ENCODE measurements at regions not wholly inside any gene's neighbourhood (a gene's known extent, or its start where the extent isn't known, plus 50 kb on each side); places are given as distances from the start of the nearest gene placed in this dataset.

- TF ChIP-seq POLR2AphosphoS5 (IDR thresholded peaks at IDR 0.05; ENCODE audit: low read depth, low read length), result no peak
- TF ChIP-seq EZH2 (IDR thresholded peaks at IDR 0.05), result no peak
- TF ChIP-seq, protein P1, sequence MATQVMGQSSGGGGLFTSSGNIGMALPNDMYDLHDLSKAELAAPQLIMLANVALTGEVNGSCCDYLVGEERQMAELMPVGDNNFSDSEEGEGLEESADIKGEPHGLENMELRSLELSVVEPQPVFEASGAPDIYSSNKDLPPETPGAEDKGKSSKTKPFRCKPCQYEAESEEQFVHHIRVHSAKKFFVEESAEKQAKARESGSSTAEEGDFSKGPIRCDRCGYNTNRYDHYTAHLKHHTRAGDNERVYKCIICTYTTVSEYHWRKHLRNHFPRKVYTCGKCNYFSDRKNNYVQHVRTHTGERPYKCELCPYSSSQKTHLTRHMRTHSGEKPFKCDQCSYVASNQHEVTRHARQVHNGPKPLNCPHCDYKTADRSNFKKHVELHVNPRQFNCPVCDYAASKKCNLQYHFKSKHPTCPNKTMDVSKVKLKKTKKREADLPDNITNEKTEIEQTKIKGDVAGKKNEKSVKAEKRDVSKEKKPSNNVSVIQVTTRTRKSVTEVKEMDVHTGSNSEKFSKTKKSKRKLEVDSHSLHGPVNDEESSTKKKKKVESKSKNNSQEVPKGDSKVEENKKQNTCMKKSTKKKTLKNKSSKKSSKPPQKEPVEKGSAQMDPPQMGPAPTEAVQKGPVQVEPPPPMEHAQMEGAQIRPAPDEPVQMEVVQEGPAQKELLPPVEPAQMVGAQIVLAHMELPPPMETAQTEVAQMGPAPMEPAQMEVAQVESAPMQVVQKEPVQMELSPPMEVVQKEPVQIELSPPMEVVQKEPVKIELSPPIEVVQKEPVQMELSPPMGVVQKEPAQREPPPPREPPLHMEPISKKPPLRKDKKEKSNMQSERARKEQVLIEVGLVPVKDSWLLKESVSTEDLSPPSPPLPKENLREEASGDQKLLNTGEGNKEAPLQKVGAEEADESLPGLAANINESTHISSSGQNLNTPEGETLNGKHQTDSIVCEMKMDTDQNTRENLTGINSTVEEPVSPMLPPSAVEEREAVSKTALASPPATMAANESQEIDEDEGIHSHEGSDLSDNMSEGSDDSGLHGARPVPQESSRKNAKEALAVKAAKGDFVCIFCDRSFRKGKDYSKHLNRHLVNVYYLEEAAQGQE (IDR thresholded peaks at IDR 0.05; ENCODE audit: low read depth), result no peak
- TF ChIP-seq YY1 (IDR thresholded peaks at IDR 0.05; ENCODE audit: extremely low read depth, insufficient replicate concordance, low read depth, low read length), result no peak
- TF ChIP-seq SIN3A (IDR thresholded peaks at IDR 0.05; ENCODE audit: low read depth), result no peak
These were observed 69.3 kb upstream of the LRRN2 start (continued) for GRCh38 chr1:204754821-204755220.

- Histone ChIP-seq H3K36me3 (ENCODE audit: control insufficient read depth in 1 of 2, insufficient read depth in 2 of 2, low read length in 2 of 2) (no peaks in the 10 kb centered on the region), H3K4me1 (ENCODE audit: control insufficient read depth in 1 of 2, insufficient read depth in 2 of 2, low read length in 2 of 2) (peaks cover 7 to 26% of the 10 kb centered on the region in 2 experiments), H3K9me3 (ENCODE audit: control insufficient read depth in 1 of 2, insufficient read depth in 1 of 2, low read depth in 1 of 2, low read length in 2 of 2) (no peaks in the 10 kb centered on the region), H3K4me2 (ENCODE audit: low read length) (no peak overlapping the region), H3K9me2 (ENCODE audit: insufficient read depth) (no peaks in the 10 kb centered on the region), H2AFZ (ENCODE audit: low read depth, low read length, poor library complexity, severe bottlenecking) (no peak overlapping the region), H3K79me2 (ENCODE audit: insufficient read depth, low read length) (no peaks in the 10 kb centered on the region), H3K9ac (ENCODE audit: low read length) (no peak overlapping the region), H3K27ac (ENCODE audit: low read depth, low read length) (no peak overlapping the region), H3K27me3 (ENCODE audit: insufficient read depth, low read length) (no peaks in the 10 kb centered on the region), H4K20me1 (ENCODE audit: insufficient read depth) (no peaks in the 10 kb centered on the region), H3K4me3 (replicated peaks in 1 of 2; ENCODE audit: low read depth in 1 of 2, low read length in 2 of 2) (no peak overlapping the region)
- DNase-seq (ENCODE audit: low read depth, low spot score), result no peak
- ChIA-PET RAD21 (ENCODE audit: low non-redundant PET in 1 of 2, low total read pairs in 2 of 2, uncharacterized antibody in 2 of 2, unreplicated experiment in 2 of 2) (no interaction called here), POLR2A (no interaction called here), CTCF (interaction anchor here (0.6 to 1.5 kb wide), 2 partner anchors 190 to 571 kb away, joined by 3 read pairs; no protein-coding TSS in a partner anchor)
- intact Hi-C loops (cut with micrococcal nuclease), result no loop called here
- no TSS peak for BruUV-seq (replicated peaks)
- ATAC-seq, result no peak
- TF ChIP-seq YY1 (IDR thresholded peaks at IDR 0.05; ENCODE audit: extremely low read depth, insufficient replicate concordance, low read depth, low read length) (no peak), POLR2A (IDR thresholded peaks at IDR 0.05; ENCODE audit: borderline replicate concordance, extremely low read depth, insufficient read depth, insufficient read length) (no peak), TCF7L2 (IDR thresholded peaks at IDR 0.05; ENCODE audit: borderline replicate concordance, extremely low read depth, insufficient read depth, insufficient read length) (no peak), EZH2 (IDR thresholded peaks at IDR 0.05) (no peak), ATF3 (IDR thresholded peaks at IDR 0.05) (no peak), CTCF (IDR thresholded peaks at IDR 0.05 in 2 of 3, conservative IDR thresholded peaks at IDR 0.05 in 1 of 3; ENCODE audit: borderline replicate concordance in 1 of 3, insufficient read depth in 1 of 3, low read depth in 2 of 3, low read length in 2 of 3) (no peak), EZH2phosphoT487 (IDR thresholded peaks at IDR 0.05; ENCODE audit: borderline replicate concordance) (no peak), ZFX (IDR thresholded peaks at IDR 0.05) (no peak), POLR2AphosphoS5 (IDR thresholded peaks at IDR 0.05; ENCODE audit: low read depth, low read length) (no peak), JUND (IDR thresholded peaks at IDR 0.05) (no peak), SRF (IDR thresholded peaks at IDR 0.05; ENCODE audit: low read depth) (no peak), ELF1 (IDR thresholded peaks at IDR 0.05; ENCODE audit: borderline replicate concordance, low read depth) (no peak), RAD21 (IDR thresholded peaks at IDR 0.05; ENCODE audit: low read depth) (no peak), CEBPB (IDR thresholded peaks at IDR 0.05; ENCODE audit: low read depth) (no peak), SIN3A (IDR thresholded peaks at IDR 0.05; ENCODE audit: low read depth) (no peak)
- TF ChIP-seq, protein P2, sequence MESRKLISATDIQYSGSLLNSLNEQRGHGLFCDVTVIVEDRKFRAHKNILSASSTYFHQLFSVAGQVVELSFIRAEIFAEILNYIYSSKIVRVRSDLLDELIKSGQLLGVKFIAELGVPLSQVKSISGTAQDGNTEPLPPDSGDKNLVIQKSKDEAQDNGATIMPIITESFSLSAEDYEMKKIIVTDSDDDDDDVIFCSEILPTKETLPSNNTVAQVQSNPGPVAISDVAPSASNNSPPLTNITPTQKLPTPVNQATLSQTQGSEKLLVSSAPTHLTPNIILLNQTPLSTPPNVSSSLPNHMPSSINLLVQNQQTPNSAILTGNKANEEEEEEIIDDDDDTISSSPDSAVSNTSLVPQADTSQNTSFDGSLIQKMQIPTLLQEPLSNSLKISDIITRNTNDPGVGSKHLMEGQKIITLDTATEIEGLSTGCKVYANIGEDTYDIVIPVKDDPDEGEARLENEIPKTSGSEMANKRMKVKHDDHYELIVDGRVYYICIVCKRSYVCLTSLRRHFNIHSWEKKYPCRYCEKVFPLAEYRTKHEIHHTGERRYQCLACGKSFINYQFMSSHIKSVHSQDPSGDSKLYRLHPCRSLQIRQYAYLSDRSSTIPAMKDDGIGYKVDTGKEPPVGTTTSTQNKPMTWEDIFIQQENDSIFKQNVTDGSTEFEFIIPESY (IDR thresholded peaks at IDR 0.05; ENCODE audit: extremely low read depth, insufficient replicate concordance, low read length), result no peak
These were observed 70.8 kb upstream of the LRRN2 start for GRCh38 chr1:204756349-204756748.
